ENCODE measurements at regions not wholly inside any gene's neighbourhood (a gene's known extent, or its start where the extent isn't known, plus 50 kb on each side); places are given as distances from the start of the nearest gene placed in this dataset.

GRCh38 chr21:27820342-27820741 is 853.5 kb upstream of the ADAMTS5 start:
- no peak for DNase-seq (ENCODE audit: low read depth)
- no peak for TF ChIP-seq CTCF (IDR thresholded peaks at IDR 0.05; ENCODE audit: insufficient read depth, low read length, severe bottlenecking)
- no peak for FAIRE-seq

GRCh38 chr21:27819299-27819698 is 852.4 kb upstream of the ADAMTS5 start:
- TF ChIP-seq CTCF (IDR thresholded peaks at IDR 0.05; ENCODE audit: insufficient read depth, low read length, severe bottlenecking): no peak
- peak; percentile 56 for DNase-seq (ENCODE audit: low read depth)
- FAIRE-seq: no peak

More at GRCh38 chr21:27820342-27820741, 853.5 kb upstream of the ADAMTS5 start:
- no peaks in the 10 kb centered on the region for H3K27me3 ChIP-seq (ENCODE audit: control insufficient read depth, insufficient read depth, low read length)
- no peak overlapping the region for H3K4me3 ChIP-seq (ENCODE audit: low read depth, low read length)
- H3K36me3 ChIP-seq (ENCODE audit: control insufficient read depth, insufficient read depth, low read length): no peaks in the 10 kb centered on the region

GRCh38 chr21:27818847-27819246 is 852.0 kb upstream of the ADAMTS5 start:
- no peak overlapping the region for H3K4me3 ChIP-seq (ENCODE audit: low read depth, low read length)
- DNase-seq (ENCODE audit: low read depth) (peak; percentile 83), FAIRE-seq (no peak)
- H3K36me3 ChIP-seq (ENCODE audit: control insufficient read depth, insufficient read depth, low read length): no peaks in the 10 kb centered on the region
- no peaks in the 10 kb centered on the region for H3K27me3 ChIP-seq (ENCODE audit: control insufficient read depth, insufficient read depth, low read length)
- no peak for TF ChIP-seq CTCF (IDR thresholded peaks at IDR 0.05; ENCODE audit: insufficient read depth, low read length, severe bottlenecking)

More at GRCh38 chr21:27819299-27819698, 852.4 kb upstream of the ADAMTS5 start:
- H3K4me3 ChIP-seq (ENCODE audit: low read depth, low read length): no peak overlapping the region
- H3K36me3 ChIP-seq (ENCODE audit: control insufficient read depth, insufficient read depth, low read length): no peaks in the 10 kb centered on the region
- no peaks in the 10 kb centered on the region for H3K27me3 ChIP-seq (ENCODE audit: control insufficient read depth, insufficient read depth, low read length)

GRCh38 chr21:27817902-27818623 is 851.2 kb upstream of the ADAMTS5 start:
- DNase-seq (ENCODE audit: low read depth) (no peak), FAIRE-seq (no peak)
- Histone ChIP-seq H3K36me3 (ENCODE audit: control insufficient read depth, insufficient read depth, low read length) (no peaks in the 10 kb centered on the region), H3K27me3 (ENCODE audit: control insufficient read depth, insufficient read depth, low read length) (no peaks in the 10 kb centered on the region), H3K4me3 (ENCODE audit: low read depth, low read length) (no peak overlapping the region)
- TF ChIP-seq CTCF (IDR thresholded peaks at IDR 0.05; ENCODE audit: insufficient read depth, low read length, severe bottlenecking): no peak

- H3K4me3 ChIP-seq (ENCODE audit: low read depth, low read length): no peak overlapping the region
- H3K36me3 ChIP-seq (ENCODE audit: control insufficient read depth, insufficient read depth, low read length): no peaks in the 10 kb centered on the region
- FAIRE-seq (no peak), DNase-seq (ENCODE audit: low read depth) (no peak)
- no peaks in the 10 kb centered on the region for H3K27me3 ChIP-seq (ENCODE audit: control insufficient read depth, insufficient read depth, low read length)
- no peak for TF ChIP-seq CTCF (IDR thresholded peaks at IDR 0.05; ENCODE audit: insufficient read depth, low read length, severe bottlenecking)
Measured at GRCh38 chr21:27817074-27817473, 850.2 kb upstream of the ADAMTS5 start.

GRCh38 chr21:27816301-27816700 is 849.4 kb upstream of the ADAMTS5 start:
- H3K4me3 ChIP-seq (ENCODE audit: low read depth, low read length): no peak overlapping the region
- no peaks in the 10 kb centered on the region for H3K27me3 ChIP-seq (ENCODE audit: control insufficient read depth, insufficient read depth, low read length)
- H3K36me3 ChIP-seq (ENCODE audit: control insufficient read depth, insufficient read depth, low read length): no peaks in the 10 kb centered on the region
- no peak for DNase-seq (ENCODE audit: low read depth)
- TF ChIP-seq CTCF (IDR thresholded peaks at IDR 0.05; ENCODE audit: insufficient read depth, low read length, severe bottlenecking): no peak
- FAIRE-seq: no peak
